Thyroid gland (tissue), 4 donors: ENCODE measurements at regions not wholly inside any gene's neighbourhood (a gene's known extent, or its start where the extent isn't known, plus 50 kb on each side); places are given as distances from the start of the nearest gene placed in this dataset.
"Not testable (repeated sequence)": the region's sequence is repeated elsewhere in the genome, so short reads cannot be mapped to it uniquely, and the experiment has no call there.

Experiments
- POLR2A ChIP-seq, 2 donors: fragments of 450-650 bp; IDR thresholded peaks; one replicate each; pipeline ENCODE4 v1.6.1; 2017; ENCODE audit warnings: antibody characterized with exemption in 2 of 2, mild to moderate bottlenecking in 2 of 2, moderate library complexity in 1 of 2
- TF ChIP-seq, protein P1 (sequence below), 6 experiments: fragments of 200-600 bp in 3 of 6; fragments of 450-650 bp in 3 of 6; sonication (generic) in 3 of 6; IDR thresholded peaks; one replicate each; pipeline ENCODE4 v1.5.1; 2016 to 2019; ENCODE audit warnings: antibody characterized with exemption in 6 of 6, mild to moderate bottlenecking in 2 of 6, inconsistent platforms in 1 of 6, moderate library complexity in 1 of 6

DNA sequence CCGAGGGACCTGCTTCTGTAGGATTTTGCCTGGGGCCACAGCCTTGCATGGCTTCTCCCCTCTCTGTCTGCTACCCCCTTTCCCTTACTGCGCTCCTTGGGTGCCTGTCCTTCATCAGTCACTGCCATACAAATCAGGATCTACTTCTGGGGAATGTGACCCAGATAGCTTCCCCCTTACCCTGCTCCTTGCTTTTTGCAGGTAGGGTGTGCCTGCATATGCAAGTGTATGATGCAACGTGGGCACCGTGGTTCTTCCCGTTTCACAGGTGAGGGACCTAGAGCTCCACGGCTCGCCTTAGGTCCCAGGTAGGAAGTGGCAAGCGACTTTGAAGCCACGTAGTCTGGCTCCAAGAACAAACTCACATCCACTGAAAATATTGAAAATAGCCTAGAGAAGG is 111.5 kb downstream of the TNFRSF13B start:
- TF ChIP-seq, protein P1, sequence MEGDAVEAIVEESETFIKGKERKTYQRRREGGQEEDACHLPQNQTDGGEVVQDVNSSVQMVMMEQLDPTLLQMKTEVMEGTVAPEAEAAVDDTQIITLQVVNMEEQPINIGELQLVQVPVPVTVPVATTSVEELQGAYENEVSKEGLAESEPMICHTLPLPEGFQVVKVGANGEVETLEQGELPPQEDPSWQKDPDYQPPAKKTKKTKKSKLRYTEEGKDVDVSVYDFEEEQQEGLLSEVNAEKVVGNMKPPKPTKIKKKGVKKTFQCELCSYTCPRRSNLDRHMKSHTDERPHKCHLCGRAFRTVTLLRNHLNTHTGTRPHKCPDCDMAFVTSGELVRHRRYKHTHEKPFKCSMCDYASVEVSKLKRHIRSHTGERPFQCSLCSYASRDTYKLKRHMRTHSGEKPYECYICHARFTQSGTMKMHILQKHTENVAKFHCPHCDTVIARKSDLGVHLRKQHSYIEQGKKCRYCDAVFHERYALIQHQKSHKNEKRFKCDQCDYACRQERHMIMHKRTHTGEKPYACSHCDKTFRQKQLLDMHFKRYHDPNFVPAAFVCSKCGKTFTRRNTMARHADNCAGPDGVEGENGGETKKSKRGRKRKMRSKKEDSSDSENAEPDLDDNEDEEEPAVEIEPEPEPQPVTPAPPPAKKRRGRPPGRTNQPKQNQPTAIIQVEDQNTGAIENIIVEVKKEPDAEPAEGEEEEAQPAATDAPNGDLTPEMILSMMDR (IDR thresholded peaks at IDR 0.05) = not testable (repeated sequence)
- TF ChIP-seq POLR2A (IDR thresholded peaks at IDR 0.05) = not testable (repeated sequence)
